GM23338 (cell line): ENCODE measurements at regions not wholly inside any gene's neighbourhood (a gene's known extent, or its start where the extent isn't known, plus 50 kb on each side); places are given as distances from the start of the nearest gene placed in this dataset.

Experiments
- CREB1 ChIP-seq: fragments of 250-450 bp; sonication (Bioruptor Pico); IDR thresholded peaks from 2 replicates; pipeline ENCODE4 v1.5.0; 2020; ENCODE audit warnings: low read depth, mild to moderate bottlenecking, moderate library complexity
- EZH2 ChIP-seq: fragments of 200-600 bp; sonication (generic); IDR thresholded peaks from one replicate; pipeline ENCODE4 v1.8.0; 2017; ENCODE audit warnings: antibody characterized with exemption, mild to moderate bottlenecking, low read depth; ENCODE audit not compliant: unreplicated experiment
- EZH2phosphoT487 ChIP-seq: fragments of 200-600 bp; sonication (generic); IDR thresholded peaks from one replicate; pipeline ENCODE4 v1.8.1; 2018; ENCODE audit warnings: antibody characterized with exemption; ENCODE audit not compliant: unreplicated experiment
- JUNB ChIP-seq: IDR thresholded peaks from one replicate; pipeline ENCODE4 v1.6.1; 2016; ENCODE audit warnings: antibody characterized with exemption; ENCODE audit not compliant: unreplicated experiment
- POLR2AphosphoS5 ChIP-seq: IDR thresholded peaks from 2 replicates; pipeline ENCODE4 v1.6.1; 2016; ENCODE audit warnings: antibody characterized with exemption, low read depth
- STAT1 ChIP-seq: IDR thresholded peaks from one replicate; pipeline ENCODE4 v1.6.1; 2016; ENCODE audit warnings: antibody characterized with exemption; ENCODE audit not compliant: unreplicated experiment
- TF ChIP-seq, protein P1 (sequence below): IDR thresholded peaks from one replicate; pipeline ENCODE4 v1.6.1; 2018; ENCODE audit warnings: antibody characterized with exemption; ENCODE audit not compliant: unreplicated experiment
- TF ChIP-seq, protein P2 (sequence below), 2 experiments: fragments of 200-600 bp in 1 of 2; sonication (generic) in 1 of 2; conservative IDR thresholded peaks; 2 replicates each; pipeline versions ENCODE4 v1.5.1 to v1.6.1; 2016 to 2017; ENCODE audit warnings: antibody characterized with exemption in 2 of 2, low read depth in 2 of 2, mild to moderate bottlenecking in 2 of 2, moderate library complexity in 1 of 2
- TF ChIP-seq, protein P3 (sequence below): IDR thresholded peaks from 2 replicates; pipeline ENCODE4 v1.6.1; 2016; ENCODE audit warnings: antibody characterized with exemption
- TF ChIP-seq, protein P4 (sequence below): fragments of 250-450 bp; sonication (Bioruptor Pico); IDR thresholded peaks from 2 replicates; pipeline ENCODE4 v1.5.0; 2020; ENCODE audit warnings: mild to moderate bottlenecking, moderate library complexity

DNA sequence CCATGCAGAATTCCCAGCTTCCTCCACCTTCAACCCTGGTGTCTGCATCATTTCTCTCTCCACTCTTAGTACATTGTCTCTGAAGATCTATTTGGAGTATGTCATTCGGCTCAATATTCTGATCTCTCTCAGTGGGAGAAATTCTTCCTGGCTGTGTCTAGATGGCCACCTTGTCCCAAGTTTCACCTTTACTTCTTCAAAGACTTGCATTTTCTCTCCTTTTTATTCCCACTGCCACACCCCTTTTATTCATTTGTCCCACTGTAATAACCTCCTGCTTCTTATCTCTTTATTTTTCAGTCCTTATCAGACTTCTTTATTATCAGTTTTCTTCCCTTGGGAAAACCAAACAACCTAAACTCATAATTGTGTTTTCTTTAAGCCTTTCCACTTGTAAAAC is 54.3 kb upstream of the CERS6 start:
- TF ChIP-seq, protein P1, sequence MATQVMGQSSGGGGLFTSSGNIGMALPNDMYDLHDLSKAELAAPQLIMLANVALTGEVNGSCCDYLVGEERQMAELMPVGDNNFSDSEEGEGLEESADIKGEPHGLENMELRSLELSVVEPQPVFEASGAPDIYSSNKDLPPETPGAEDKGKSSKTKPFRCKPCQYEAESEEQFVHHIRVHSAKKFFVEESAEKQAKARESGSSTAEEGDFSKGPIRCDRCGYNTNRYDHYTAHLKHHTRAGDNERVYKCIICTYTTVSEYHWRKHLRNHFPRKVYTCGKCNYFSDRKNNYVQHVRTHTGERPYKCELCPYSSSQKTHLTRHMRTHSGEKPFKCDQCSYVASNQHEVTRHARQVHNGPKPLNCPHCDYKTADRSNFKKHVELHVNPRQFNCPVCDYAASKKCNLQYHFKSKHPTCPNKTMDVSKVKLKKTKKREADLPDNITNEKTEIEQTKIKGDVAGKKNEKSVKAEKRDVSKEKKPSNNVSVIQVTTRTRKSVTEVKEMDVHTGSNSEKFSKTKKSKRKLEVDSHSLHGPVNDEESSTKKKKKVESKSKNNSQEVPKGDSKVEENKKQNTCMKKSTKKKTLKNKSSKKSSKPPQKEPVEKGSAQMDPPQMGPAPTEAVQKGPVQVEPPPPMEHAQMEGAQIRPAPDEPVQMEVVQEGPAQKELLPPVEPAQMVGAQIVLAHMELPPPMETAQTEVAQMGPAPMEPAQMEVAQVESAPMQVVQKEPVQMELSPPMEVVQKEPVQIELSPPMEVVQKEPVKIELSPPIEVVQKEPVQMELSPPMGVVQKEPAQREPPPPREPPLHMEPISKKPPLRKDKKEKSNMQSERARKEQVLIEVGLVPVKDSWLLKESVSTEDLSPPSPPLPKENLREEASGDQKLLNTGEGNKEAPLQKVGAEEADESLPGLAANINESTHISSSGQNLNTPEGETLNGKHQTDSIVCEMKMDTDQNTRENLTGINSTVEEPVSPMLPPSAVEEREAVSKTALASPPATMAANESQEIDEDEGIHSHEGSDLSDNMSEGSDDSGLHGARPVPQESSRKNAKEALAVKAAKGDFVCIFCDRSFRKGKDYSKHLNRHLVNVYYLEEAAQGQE, result no peak
- TF ChIP-seq EZH2, result no peak
- no peak for TF ChIP-seq POLR2AphosphoS5
- TF ChIP-seq EZH2phosphoT487, result no peak
- TF ChIP-seq, protein P2, sequence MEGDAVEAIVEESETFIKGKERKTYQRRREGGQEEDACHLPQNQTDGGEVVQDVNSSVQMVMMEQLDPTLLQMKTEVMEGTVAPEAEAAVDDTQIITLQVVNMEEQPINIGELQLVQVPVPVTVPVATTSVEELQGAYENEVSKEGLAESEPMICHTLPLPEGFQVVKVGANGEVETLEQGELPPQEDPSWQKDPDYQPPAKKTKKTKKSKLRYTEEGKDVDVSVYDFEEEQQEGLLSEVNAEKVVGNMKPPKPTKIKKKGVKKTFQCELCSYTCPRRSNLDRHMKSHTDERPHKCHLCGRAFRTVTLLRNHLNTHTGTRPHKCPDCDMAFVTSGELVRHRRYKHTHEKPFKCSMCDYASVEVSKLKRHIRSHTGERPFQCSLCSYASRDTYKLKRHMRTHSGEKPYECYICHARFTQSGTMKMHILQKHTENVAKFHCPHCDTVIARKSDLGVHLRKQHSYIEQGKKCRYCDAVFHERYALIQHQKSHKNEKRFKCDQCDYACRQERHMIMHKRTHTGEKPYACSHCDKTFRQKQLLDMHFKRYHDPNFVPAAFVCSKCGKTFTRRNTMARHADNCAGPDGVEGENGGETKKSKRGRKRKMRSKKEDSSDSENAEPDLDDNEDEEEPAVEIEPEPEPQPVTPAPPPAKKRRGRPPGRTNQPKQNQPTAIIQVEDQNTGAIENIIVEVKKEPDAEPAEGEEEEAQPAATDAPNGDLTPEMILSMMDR (conservative IDR thresholded peaks at IDR 0.05; ENCODE audit: low read depth in 2 of 2), result no peak
- no peak for TF ChIP-seq CREB1 (CRISPR knock-in tag)
- TF ChIP-seq, protein P3, sequence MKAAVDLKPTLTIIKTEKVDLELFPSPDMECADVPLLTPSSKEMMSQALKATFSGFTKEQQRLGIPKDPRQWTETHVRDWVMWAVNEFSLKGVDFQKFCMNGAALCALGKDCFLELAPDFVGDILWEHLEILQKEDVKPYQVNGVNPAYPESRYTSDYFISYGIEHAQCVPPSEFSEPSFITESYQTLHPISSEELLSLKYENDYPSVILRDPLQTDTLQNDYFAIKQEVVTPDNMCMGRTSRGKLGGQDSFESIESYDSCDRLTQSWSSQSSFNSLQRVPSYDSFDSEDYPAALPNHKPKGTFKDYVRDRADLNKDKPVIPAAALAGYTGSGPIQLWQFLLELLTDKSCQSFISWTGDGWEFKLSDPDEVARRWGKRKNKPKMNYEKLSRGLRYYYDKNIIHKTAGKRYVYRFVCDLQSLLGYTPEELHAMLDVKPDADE, result no peak
- TF ChIP-seq, protein P4, sequence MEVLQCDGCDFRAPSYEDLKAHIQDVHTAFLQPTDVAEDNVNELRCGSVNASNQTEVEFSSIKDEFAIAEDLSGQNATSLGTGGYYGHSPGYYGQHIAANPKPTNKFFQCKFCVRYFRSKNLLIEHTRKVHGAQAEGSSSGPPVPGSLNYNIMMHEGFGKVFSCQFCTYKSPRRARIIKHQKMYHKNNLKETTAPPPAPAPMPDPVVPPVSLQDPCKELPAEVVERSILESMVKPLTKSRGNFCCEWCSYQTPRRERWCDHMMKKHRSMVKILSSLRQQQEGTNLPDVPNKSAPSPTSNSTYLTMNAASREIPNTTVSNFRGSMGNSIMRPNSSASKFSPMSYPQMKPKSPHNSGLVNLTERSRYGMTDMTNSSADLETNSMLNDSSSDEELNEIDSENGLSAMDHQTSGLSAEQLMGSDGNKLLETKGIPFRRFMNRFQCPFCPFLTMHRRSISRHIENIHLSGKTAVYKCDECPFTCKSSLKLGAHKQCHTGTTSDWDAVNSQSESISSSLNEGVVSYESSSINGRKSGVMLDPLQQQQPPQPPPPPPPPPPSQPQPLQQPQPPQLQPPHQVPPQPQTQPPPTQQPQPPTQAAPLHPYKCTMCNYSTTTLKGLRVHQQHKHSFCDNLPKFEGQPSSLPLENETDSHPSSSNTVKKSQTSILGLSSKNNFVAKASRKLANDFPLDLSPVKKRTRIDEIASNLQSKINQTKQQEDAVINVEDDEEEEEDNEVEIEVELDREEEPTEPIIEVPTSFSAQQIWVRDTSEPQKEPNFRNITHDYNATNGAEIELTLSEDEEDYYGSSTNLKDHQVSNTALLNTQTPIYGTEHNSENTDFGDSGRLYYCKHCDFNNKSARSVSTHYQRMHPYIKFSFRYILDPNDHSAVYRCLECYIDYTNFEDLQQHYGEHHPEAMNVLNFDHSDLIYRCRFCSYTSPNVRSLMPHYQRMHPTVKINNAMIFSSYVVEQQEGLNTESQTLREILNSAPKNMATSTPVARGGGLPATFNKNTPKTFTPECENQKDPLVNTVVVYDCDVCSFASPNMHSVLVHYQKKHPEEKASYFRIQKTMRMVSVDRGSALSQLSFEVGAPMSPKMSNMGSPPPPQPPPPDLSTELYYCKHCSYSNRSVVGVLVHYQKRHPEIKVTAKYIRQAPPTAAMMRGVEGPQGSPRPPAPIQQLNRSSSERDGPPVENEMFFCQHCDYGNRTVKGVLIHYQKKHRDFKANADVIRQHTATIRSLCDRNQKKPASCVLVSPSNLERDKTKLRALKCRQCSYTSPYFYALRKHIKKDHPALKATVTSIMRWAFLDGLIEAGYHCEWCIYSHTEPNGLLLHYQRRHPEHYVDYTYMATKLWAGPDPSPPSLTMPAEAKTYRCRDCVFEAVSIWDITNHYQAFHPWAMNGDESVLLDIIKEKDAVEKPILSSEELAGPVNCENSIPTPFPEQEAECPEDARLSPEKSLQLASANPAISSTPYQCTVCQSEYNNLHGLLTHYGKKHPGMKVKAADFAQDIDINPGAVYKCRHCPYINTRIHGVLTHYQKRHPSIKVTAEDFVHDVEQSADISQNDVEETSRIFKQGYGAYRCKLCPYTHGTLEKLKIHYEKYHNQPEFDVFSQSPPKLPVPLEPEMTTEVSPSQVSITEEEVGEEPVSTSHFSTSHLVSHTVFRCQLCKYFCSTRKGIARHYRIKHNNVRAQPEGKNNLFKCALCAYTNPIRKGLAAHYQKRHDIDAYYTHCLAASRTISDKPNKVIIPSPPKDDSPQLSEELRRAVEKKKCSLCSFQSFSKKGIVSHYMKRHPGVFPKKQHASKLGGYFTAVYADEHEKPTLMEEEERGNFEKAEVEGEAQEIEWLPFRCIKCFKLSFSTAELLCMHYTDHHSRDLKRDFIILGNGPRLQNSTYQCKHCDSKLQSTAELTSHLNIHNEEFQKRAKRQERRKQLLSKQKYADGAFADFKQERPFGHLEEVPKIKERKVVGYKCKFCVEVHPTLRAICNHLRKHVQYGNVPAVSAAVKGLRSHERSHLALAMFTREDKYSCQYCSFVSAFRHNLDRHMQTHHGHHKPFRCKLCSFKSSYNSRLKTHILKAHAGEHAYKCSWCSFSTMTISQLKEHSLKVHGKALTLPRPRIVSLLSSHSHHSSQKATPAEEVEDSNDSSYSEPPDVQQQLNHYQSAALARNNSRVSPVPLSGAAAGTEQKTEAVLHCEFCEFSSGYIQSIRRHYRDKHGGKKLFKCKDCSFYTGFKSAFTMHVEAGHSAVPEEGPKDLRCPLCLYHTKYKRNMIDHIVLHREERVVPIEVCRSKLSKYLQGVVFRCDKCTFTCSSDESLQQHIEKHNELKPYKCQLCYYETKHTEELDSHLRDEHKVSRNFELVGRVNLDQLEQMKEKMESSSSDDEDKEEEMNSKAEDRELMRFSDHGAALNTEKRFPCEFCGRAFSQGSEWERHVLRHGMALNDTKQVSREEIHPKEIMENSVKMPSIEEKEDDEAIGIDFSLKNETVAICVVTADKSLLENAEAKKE (CRISPR knock-in tag), result no peak
- no peak for TF ChIP-seq JUNB
- TF ChIP-seq STAT1, result no peak
